ENCODE measurements at regions not wholly inside any gene's neighbourhood (a gene's known extent, or its start where the extent isn't known, plus 50 kb on each side); places are given as distances from the start of the nearest gene placed in this dataset.

DNA sequence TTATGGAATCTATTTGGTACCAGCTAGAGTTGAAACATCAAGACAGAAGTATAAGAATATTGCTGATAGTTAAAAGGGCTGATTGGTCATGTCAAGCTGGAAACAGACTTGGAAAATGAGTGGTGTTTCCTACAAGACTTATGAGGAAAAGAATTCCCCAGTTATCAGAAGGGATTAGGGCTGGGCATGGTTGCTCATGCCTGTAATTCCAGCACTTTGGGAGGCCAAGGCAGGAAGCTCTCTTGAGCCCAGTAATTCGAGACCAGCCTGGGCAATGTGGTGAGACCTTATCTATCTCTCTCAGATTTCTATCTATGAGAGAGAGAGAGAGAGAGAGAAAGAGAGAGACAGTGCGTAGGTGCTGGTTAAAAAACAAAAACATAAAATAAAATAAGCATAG is 139.5 kb upstream of the PMFBP1 start:
- DNase-seq: no peak

DNA sequence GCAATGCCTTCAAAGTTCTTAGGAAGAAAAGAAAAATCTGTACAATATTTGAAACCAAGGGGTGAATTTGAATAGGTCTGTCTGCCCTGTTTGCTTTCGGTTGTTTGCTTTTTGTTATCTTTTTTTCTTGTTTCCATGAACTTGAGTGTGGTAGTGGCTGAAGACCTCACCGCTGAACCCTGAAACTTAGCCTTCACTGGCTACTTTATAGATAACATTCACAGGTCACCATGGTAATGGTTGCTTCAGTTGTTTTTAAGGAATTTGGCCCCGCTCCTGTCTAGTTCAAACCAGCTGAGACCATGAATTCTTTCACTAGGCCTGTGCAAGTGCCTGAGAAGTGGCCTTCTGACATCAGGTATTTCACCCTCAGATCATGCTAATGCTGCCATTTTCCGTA is 137.0 kb upstream of the PMFBP1 start:
- DNase-seq: no peak

DNA sequence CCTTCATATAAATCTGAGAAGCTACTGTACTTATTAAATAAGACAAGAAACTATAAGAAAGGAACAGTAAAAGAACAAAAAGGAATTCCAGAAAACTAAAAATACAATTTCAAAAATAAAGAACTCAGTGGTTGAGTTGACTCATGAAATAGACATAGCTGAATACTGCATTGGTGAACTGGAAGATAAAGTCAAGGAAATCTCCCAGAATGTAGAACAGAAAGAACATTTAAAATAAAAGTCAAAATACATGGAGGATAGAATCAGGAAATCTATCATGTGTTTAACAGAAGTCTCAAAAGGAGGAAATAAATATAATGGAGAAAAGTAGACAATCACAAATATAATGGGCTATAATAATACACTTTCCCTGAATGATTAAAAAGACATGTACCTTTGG is 136.4 kb upstream of the PMFBP1 start:
- DNase-seq: no peak

DNA sequence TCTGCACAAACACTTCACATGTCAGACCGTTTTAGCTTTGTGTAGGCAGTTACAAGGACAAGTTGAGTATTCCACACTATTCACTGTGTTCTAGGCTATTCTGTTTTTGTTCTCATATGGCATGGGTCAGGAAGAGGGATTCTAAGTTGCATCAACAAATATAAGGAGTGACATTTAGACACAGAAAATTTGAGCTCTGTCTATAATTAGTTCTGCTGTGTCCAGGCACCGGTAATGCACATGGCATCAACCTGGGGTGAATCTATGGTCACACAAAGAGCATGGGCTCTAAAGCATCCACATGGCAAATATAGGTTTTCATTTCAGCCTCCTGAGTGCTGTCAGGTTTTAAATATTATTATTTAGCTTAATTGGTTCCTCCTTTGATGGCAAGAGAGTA is 130.4 kb upstream of the PMFBP1 start:
- DNase-seq: no peak

DNA sequence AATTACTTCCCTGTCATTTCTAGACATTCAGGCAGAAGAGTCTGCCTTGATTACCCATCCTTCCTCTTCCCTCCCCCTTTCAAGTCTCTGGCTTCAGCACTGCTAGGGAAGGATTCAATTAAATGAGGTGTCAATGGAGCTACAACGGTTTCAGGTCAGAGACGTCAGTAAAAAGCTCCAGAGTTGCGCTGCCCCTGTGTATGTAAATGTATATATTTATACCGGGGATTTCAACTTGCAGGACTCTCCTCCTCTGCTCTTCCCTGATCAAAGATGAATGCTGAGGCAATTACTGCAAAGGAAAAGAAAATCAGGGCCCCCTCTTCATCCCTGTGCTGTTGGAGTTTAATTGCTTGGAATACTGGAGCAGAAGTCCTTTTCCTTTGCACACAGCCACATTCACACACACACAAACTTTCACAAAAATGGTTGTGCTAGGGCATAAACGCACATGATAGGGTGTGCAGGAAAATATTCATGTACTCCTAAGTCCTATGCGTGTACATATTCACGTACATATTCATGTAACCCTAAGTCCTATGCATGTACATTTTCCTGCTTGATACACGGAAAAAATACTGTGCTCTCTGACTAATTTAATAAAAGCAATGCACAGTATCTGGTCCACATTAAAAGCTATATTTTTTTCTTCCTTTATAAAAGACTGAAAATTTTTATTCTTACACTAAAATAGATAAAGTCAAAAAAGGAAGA is 129.7 kb upstream of the PMFBP1 start:
- DNase-seq: no peak

DNA sequence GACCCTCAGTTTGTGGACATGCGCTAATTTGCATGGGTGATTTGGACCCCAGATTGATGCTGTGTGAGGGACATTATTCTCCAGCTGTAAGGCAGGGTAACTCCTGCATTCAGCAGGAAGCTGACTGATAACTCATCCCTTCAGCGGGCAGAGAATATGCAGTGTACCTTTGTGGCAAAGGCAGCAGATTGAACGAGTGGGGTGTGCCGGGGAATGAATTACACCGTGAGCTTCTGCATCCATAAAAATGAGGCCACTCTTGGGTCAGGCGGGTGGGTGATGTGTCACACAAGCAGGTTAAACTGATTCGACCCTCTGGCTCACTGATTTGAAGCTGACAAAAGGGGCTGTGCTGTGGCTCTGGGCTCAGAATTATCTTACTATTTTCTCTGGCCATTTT is 128.9 kb upstream of the PMFBP1 start:
- DNase-seq: no peak

DNA sequence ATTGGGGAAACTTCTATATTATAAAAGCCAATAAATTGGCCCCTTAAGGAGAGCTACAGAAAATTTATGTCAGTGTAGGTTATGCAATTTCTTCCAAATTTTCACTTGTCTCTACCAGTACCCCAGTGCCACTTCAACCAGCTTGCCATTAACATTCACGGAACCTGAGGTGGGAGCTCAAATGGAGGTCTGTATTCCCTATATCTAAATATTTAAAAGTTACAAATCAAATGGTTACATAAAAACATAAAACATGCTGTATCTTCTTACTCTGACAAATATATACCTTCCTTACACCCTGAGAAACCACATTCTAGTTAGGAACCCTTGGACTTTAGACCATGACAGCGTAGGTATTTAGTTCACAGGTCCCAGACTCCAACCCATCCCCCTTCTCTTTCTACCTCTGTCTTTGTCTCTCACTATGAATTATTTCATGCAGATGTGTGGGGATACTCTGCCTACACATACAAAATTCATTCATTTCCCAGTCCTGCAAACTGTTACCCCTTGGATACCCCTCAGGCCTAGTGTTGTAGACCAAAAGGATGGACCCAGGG is 127.8 kb upstream of the PMFBP1 start:
- no peak for DNase-seq

DNA sequence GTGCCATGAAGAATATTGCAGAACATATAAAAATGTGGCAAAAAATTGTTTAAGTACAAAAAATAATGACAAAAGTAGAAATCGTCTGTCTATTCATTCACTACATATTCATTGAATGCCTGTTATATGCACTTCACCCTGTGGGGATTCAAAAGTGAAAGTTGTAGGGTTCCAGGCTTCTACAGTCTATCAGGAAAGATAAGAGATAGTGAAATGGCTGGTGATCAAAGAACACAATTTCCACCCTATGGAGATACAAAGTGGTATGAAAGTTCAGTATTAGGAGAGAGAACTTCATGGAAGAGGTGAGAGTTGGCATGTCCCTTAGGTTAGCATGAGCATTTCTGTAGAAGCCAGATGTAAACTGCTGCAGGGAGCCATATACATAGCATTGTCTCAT is 127.0 kb upstream of the PMFBP1 start:
- DNase-seq: no peak

DNA sequence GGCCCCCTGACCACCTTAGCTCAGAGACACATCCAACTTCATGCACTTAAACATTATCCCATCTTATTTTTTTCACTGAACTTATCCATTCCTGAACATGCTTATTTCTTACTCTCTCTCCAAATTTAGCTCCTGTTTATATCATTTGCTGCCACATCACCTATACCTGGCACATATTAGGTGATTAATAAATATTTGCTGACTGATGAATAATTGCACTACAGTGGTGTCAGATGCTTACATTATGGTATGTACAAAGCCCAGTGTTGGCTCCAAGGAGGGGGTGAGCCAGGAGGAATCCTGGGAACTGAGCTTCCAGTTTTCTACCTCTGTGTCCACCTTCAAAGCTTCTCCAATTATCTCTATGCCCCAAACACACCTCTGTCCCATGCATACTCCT is 124.0 kb upstream of the PMFBP1 start:
- DNase-seq: no peak

DNA sequence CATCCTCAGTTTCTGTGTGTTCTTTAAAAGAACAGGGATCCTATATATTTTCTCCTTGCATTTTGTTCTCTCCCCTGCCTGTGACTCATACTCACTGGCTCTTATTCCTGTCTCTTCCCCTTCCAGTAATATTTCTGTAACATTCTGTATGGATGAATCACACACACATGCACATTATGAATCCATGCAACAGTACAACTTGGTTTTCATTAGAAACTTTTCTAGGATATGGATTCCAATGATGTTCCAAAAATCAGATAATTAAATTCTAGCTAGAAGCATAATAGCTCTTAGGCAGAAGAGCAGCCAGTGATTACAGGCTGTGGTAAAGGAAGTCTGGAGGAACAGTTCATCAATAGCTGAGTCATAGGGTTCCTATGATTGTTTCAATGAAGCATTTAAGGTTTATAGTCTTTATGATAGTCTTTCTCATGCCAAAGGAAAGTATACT is 119.6 kb upstream of the PMFBP1 start:
- no peak for DNase-seq

DNA sequence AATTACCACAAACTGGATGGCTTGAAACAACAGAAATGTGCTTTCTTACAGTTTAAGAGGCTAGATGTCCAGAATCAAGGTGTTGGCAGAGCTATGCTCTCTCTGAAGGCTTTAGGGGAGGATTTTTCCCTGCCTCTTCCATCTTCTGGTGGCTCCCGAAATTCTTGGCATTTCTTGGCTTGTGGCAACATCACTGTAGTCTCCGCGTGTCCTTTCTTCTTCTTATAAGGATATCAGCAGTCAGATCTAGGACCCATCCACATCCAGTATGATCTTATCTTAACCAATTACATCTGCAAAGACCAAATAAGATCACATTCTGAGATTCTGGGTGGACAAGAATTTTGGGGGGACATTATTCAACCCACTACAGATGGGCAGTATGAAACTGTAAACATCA is 119.2 kb upstream of the PMFBP1 start:
- DNase-seq: no peak

DNA sequence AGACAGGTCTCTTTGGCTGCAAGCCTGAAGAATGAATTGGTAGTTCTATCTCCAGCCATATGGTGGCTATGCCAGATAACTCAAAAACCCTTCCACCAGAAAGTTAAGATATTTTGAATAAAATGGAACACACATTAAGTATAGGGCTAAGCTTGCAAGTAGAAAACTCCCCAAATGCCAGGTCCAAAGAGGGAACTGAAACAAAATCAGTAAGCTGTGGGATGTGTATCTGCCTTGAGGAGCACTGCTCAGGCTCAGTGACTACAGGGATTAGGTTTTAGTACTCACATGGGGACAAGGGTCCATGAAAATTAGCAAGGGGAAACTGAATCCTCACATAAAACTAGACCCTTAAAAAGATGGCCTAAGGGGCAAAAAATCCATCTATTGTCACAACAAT is 115.7 kb upstream of the PMFBP1 start:
- DNase-seq: no peak

DNA sequence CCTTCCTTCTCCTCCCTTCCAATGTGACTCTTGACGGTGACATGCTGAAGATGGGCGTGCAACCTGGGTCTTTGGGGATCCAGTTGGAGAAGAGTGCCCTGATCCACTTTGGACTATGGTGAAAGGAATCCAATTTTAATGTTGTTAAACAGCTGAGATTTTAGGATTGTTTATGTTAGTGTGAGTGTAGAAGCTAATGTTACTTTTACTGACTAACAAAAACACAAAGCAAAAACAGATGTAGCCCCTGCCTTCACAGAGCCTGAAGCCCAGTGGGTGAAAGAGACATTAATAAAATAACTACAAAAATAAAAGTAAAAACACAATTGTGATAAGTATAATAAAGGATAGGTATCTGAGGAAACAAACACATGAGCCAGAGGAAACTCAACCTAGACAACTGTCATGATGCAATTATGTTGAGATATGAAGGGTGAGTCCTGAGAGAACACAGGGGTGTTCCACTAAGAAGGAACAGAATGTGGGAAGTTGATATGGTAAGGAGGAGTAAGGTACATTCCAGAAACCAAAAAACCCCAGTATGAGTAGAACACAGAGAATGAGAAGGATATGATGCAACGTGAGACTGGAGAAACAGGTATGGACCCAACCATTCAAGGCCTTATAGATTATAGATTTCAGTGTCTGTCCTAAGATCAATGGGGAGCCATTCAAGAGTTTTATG is 115.1 kb upstream of the PMFBP1 start:
- no peak for DNase-seq

DNA sequence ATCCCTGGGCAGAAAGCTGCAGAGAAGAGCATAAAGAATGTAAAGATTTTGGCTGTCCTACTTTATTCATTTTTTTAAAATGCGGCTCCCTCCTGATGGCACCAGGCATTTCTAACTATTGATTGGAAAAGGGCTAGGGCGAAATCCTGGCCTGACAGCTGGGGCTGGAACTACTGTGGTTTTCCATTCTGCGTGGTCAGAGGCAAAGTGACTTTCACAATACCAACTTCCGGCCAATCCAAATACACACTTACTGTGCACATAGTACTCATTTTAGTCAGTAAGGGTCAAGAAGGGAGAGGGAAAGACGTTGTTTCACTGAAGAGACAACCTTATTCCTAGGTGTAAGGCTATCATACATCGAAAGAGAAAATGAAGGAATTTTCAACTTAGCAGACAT is 113.8 kb upstream of the PMFBP1 start:
- no peak for DNase-seq

DNA sequence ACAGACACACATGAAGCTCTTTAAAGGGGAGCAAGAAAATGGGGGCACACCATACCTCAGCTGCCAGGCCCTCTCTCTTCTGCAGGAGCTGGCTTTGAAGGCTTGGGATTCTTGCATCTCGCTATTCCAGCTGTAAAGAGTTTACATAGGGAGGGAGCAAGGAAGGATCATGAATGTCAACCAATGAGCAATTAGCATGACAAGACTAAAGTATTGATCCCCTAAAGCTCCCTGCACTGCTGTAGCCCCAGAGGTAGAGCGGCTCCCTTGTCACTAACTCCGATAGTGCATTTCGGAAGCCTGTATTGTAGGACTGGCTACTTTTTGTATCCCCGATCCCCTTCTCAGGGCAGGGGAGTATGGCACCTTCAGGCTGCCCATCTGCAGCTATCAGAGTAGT is 113.4 kb upstream of the PMFBP1 start:
- DNase-seq: no peak

DNA sequence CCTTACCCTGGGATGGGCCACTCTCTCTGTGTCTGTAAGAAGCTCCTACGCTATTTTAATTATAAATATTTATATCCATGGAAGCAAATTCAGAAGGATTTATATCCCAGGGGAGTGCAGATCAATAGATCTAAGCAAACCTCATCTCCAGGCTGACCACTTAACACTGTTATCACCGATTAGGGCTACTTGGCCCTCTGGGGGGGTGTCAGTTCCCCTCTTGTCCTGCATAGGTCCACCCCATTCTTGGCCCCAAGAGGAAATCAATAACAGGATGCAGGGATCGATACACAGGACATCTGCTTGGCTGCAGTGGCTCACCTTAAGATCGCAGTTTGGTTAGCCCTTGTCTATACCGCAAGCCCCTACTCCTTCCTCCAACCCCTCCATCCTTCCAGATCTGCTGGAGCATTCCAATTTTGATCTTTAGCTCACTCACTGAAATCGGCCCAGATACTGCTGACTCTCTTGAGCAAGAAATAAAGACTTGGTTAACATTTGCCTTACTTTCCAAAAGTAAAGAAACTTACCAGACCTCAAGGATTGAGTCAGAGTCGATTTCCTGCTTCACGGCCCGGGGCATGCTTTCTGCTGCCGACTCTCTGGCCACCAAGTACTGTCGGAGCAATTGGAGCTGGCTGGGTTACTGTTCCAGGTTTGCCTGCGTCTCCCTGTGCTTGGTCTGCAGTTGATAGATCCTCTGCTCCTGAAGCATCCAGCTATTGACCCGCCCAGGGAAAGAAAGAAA is 112.3 kb upstream of the PMFBP1 start:
- no peak for DNase-seq

DNA sequence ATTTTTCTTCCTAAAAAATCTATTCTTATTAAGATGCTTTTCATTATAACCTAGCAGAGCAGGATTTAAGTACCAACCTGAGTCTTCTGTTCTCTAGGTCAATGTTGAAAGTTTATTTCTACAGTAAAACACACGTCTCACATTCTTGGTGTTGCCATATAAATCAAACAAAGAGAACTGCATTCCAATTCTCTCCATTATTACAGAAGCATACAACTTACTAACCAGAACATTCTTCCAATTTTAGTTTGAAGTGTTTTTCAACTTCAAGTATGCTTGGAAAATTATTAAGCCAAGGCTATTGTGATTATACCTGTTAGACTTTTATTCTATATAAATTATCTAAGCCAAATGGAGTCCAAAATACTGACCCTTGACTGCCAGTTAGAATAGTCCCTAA is 110.4 kb upstream of the PMFBP1 start:
- no peak for DNase-seq

DNA sequence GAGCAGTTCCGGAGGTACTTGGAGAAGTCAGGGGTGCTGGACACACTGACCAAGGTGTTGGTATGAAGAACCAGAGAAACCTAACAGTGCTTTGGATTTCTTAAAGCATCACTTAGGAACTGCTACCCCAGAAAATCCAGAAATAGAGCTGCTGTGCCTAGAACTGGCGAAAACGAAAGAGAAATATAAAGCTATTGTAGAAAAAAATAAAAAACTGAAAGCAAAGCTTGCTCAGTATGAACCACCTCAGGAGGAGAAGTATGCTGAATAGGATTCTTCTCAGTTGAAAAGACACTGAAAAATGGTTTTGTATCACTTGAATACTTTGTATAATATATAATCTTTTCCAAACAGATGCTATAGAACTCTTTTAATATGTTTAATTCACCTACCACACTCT is 106.3 kb upstream of the PMFBP1 start:
- no peak for DNase-seq

DNA sequence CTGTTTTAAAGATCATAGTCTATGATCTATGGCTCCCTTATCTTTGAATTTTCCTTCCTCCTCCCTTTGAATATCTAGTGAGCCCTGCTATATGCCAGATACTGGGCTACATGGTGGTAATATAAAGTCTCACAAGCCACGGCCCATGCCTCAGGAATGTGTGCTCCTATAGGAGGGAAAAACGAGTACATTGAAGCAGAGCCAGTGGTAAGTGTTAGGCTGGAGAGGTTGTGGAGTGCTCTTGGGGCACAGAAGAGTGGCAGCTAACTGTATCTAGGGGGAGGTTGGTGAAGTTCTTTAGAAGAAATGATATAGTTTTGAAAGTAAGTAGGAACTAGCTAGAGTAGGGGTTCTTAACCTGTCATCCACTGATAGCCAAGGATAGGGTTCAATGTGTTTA is 105.8 kb upstream of the PMFBP1 start:
- no peak for DNase-seq

DNA sequence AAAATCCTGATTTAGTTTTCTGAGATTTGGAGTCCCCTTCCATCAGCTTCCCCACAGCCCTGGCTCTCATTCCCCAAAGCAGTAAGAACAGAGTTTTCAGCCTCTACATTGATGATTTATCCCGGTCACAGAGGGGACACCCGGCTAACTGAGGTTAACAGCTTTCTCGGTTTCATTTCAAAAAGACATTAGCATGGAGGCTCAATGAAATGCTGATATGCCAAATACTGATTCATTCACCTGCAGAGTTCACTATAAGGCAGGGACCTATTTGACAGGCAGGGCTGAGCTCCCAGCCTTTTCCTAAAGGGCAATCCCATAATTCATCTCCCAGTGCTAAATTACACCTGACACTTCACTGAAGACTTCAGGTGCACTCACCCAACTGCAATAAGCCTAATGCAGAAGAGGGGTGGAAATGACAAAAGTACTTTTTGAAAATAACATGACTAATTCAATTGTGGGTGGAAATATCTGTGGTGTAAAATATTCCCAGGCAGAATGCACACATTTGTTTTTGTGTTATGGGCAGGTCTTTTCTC is 99.8 kb upstream of the PMFBP1 start:
- DNase-seq: no peak

DNA sequence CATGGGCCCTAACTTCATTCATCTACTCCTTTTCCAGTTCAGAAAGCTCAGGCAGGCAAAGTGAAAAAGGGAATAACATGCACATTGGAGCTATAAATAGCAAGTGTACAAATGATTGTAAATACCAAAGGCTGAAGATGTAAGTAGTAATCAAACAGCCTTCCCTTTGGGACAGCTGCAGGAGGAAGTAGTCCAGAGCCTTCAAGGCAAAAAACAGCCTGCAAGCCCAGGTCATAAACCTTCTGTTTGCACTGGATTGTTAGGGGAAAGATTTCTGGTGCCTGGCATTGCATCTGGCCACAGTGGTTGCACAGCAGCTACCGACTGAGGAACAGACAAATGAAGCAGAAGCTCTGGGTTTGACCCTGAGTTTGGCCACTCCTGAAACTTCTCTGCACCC is 98.6 kb upstream of the PMFBP1 start:
- DNase-seq: no peak

DNA sequence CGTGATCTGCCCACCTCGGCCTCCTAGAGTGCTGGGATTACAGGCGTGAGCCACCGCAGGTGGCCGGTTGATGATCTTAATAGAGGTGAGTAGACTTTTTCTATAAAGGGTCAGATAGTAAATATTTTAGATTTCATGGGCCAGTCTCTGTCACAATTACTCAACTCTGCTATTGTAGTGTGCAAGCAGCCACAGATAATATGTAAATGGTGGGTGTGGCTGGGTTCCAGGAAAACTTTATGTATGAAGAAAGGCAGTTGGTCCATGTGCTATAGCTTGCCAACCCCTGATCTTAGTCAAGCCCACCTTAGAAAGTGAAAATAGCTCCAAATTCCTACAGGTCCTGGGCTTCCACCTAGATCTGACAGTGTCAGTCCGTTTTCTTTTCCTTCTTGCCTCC is 94.9 kb upstream of the PMFBP1 start:
- DNase-seq: no peak

DNA sequence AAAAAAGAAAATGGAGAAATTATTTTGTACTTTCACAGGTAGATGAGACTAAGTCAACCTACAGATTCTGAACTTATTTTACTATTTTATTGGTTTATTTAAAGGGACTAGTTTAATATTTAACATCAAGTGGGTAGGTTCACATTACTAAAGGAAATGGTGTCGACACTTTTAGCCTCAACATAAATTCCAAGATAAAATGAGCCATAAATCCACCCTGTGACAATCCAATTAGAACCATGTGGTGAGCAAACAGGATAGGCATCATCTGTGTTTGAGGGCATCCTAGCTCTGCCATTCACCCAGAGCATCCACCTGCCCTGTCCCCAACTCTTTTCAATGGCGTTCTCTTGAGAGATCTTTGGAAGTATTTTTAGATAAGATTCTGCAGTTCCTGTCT is 92.8 kb upstream of the PMFBP1 start:
- DNase-seq: no peak

DNA sequence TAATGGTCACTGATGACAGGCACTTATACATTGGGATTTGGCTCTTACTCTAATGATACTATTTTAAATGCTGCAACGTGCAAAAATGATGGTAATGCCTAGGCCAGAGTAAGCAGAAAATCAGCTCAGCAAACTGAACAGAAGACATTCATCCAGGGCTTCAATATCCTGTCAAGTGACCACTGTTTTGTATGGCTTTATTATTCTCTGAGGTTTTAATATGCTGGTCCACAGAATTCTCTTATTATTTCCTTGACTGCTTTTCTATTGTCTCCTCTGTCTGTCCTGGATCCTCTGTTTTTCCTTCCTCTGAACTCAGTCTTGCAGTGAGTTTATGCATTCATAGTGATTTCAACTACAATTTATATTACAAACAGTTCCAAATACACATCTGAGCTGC is 90.8 kb upstream of the PMFBP1 start:
- no peak for DNase-seq
